Heart left ventricle (tissue), 13 donors: ENCODE measurements at regions not wholly inside any gene's neighbourhood (a gene's known extent, or its start where the extent isn't known, plus 50 kb on each side); places are given as distances from the start of the nearest gene placed in this dataset.

Source experiments
- CTCF ChIP-seq, 12 donors: fragments of 200-600 bp; sonication (generic) in 4 of 12; IDR thresholded peaks; one replicate each; pipeline versions ENCODE4 v1.5.0 to v1.8.0; 2018 to 2022; ENCODE audit warnings: antibody characterized with exemption in 12 of 12, mild to moderate bottlenecking in 5 of 12
- POLR2A ChIP-seq, 2 donors: fragments of 450-650 bp; IDR thresholded peaks; one replicate each; pipeline ENCODE4 v1.6.1; 2017; ENCODE audit warnings: antibody characterized with exemption in 2 of 2, mild to moderate bottlenecking in 2 of 2, moderate library complexity in 2 of 2
- donor health status: ischemic (EF 13 %, LVEDD 7.1; RV severe dilation, severe dysfunction).
- donor health status: DM: no; HTN: yes; CAD: no.
- donor health status: DM: no; HTN: no; CAD: no.
- donor health status: ischemic (EF 25% LVEDD 6.9; RV normal size, moderate dysfunction).
- donor health status: ischemic (EF 25% LVEDD 5.7; RV mildly dilated, moderate dysfunction).
- donor health status: ischemic (EF 35%, LVEDD 5.7; RV mildly dilated, moderate dysfunction).
- donor health status: nonischemic (EF 11% LVEDD 7.7; RV severe dilation, severe dysfunction).
- donor health status: DM: yes; HTN: yes; CAD: no.
- donor health status: PGD.
- donor health status: ischemic (EF 29% LVEDD 5.4; RV normal size, mild dysfunction).
- donor health status: nonischemic (EF 23%, LVEDD 6.1; RV moderate dilation, normal function).

GRCh38 chr2:41872646-41873045, 175.2 kb upstream of the PKDCC start:
- no peak for TF ChIP-seq CTCF (IDR thresholded peaks at IDR 0.05)
- no peak for TF ChIP-seq POLR2A (IDR thresholded peaks at IDR 0.05)
